B cell (primary cell): ENCODE measurements at regions not wholly inside any gene's neighbourhood (a gene's known extent, or its start where the extent isn't known, plus 50 kb on each side); places are given as distances from the start of the nearest gene placed in this dataset.

ENCODE experiments used
- ATAC-seq: fragments of 200-7000 bp; cut with Tn5 transposase; one replicate; pipeline ENCODE4 v1.10.0; 2021; ENCODE audit warnings: low read depth, mild to moderate bottlenecking, moderate number of reproducible peaks, moderate library complexity
- CTCF ChIA-PET: fragments of 350-600 bp; sonication (Branson Sonifier 250); formaldehyde crosslinking; loops from one replicate; lab custom pipeline; 2021; ENCODE audit warnings: antibody characterized with exemption, inconsistent platforms; lab: Charles Lee
- POLR2A ChIA-PET: fragments of 350-600 bp; sonication (Branson Sonifier 250); formaldehyde crosslinking; loops from one replicate; lab custom pipeline; 2021; ENCODE audit warnings: antibody characterized with exemption; lab: Charles Lee
- DNase-seq: peaks from one replicate; pipeline ENCODE4 v3.0.0; 2013
- H2AFZ ChIP-seq: 2 replicates; pipeline ENCODE4 v1.6.1; 2012; ENCODE audit warnings: mild to moderate bottlenecking, low read depth, low read length; ENCODE audit not compliant: insufficient read depth, poor library complexity, severe bottlenecking
- H3K27ac ChIP-seq, 2 donors: 1 replicate in 1 of 2; 2 replicates in 1 of 2; pipeline ENCODE4 v1.5.1; 2012 to 2013; ENCODE audit warnings: low read length in 2 of 2, mild to moderate bottlenecking in 2 of 2, moderate library complexity in 1 of 2
- H3K27me3 ChIP-seq, 4 experiments: fragments of 200-600 bp in 1 of 4; sonication (generic) in 1 of 4; replicated peaks in 1 of 4; 1 replicate in 2 of 4; 2 replicates in 2 of 4; pipeline versions ENCODE4 v1.6.1 to v1.7.0; 2013 to 2016; ENCODE audit warnings: low read length in 3 of 4, mild to moderate bottlenecking in 2 of 4, mixed read lengths in 1 of 4, moderate library complexity in 1 of 4; ENCODE audit not compliant: insufficient read depth in 4 of 4, control insufficient read depth in 3 of 4; ENCODE audit errors: control extremely low read depth in 1 of 4
- H3K36me3 ChIP-seq, 2 experiments: replicated peaks in 1 of 2; 1 replicate in 1 of 2; 2 replicates in 1 of 2; pipeline versions ENCODE4 v1.6.1 to v1.7.1; 2013; ENCODE audit warnings: low read length in 1 of 2; ENCODE audit not compliant: insufficient read depth in 2 of 2, control insufficient read depth in 1 of 2; ENCODE audit errors: control extremely low read depth in 1 of 2, extremely low read depth in 1 of 2
- H3K4me1 ChIP-seq, 2 donors: fragments of 200-600 bp in 1 of 2; sonication (generic) in 1 of 2; 1 replicate in 1 of 2; 2 replicates in 1 of 2; pipeline versions ENCODE4 v1.5.1 to v1.6.1; 2013 to 2017; ENCODE audit warnings: low read length in 2 of 2; ENCODE audit not compliant: control insufficient read depth in 2 of 2, insufficient read depth in 2 of 2
- H3K4me2 ChIP-seq: replicated peaks from 2 replicates; pipeline ENCODE3; 2012; ENCODE audit warnings: mild to moderate bottlenecking, low read depth, low read length; ENCODE audit not compliant: poor library complexity, severe bottlenecking
- H3K4me3 ChIP-seq, 5 experiments: fragments of 200-600 bp in 1 of 5; sonication (generic) in 1 of 5; 1 replicate in 3 of 5; 2 replicates in 2 of 5; pipeline versions ENCODE4 v1.5.1 to v1.7.0; 2011 to 2016; ENCODE audit warnings: low read length in 4 of 5, mild to moderate bottlenecking in 4 of 5, low read depth in 2 of 5, control low read depth in 1 of 5, moderate library complexity in 1 of 5; ENCODE audit not compliant: insufficient read depth in 1 of 5; ENCODE audit errors: control extremely low read depth in 1 of 5, extremely low read depth in 1 of 5
- H3K79me2 ChIP-seq: fragments of 200-600 bp; sonication (generic); one replicate; pipeline ENCODE4 v1.6.0; 2016; ENCODE audit warnings: low read length; ENCODE audit not compliant: control insufficient read depth, insufficient read depth
- H3K9ac ChIP-seq: fragments of 200-600 bp; sonication (generic); 2 replicates; pipeline ENCODE4 v1.6.1; 2017; ENCODE audit warnings: mild to moderate bottlenecking, low read length, moderate library complexity
- H3K9me3 ChIP-seq, 3 donors: one replicate each; pipeline versions ENCODE4 v1.6.1 to v1.7.1; 2013; ENCODE audit warnings: low read length in 2 of 3; ENCODE audit not compliant: control insufficient read depth in 2 of 3, insufficient read depth in 1 of 3; ENCODE audit errors: control extremely low read depth in 1 of 3
- H4K20me1 ChIP-seq: 2 replicates; pipeline ENCODE4 v1.6.0; 2012; ENCODE audit warnings: mild to moderate bottlenecking, low read length; ENCODE audit not compliant: insufficient read depth, control insufficient read depth, poor library complexity, severe bottlenecking
- H3K27ac Mint-ChIP-seq: one replicate; pipeline ENCODE4 v1.8.0; 2021; ENCODE audit warnings: mixed read lengths
- H3K27me3 Mint-ChIP-seq: one replicate; pipeline ENCODE4 v1.8.0; 2021; ENCODE audit warnings: mixed read lengths
- H3K4me1 Mint-ChIP-seq: one replicate; pipeline ENCODE4 v1.8.0; 2021; ENCODE audit warnings: mixed read lengths
- H3K4me3 Mint-ChIP-seq: one replicate; pipeline ENCODE4 v1.8.0; 2021; ENCODE audit warnings: mixed read lengths
- H3K9me3 Mint-ChIP-seq: one replicate; pipeline ENCODE4 v1.8.0; 2022; ENCODE audit warnings: mixed read lengths; ENCODE audit not compliant: insufficient read depth
- EZH2 ChIP-seq: IDR thresholded peaks from 2 replicates; pipeline ENCODE4 v1.6.1; 2012; ENCODE audit warnings: borderline replicate concordance, low read depth, mild to moderate bottlenecking, moderate library complexity, low read length; ENCODE audit not compliant: insufficient read depth, poor library complexity, severe bottlenecking
- WGBS: methylation state at CpG from one replicate; pipeline ENCODE4 v1.1.5; 2013; ENCODE audit warnings: missing lambda C conversion rate; ENCODE audit not compliant: insufficient coverage; 5-methylcytosine and 5-hydroxymethylcytosine counted together
- intact Hi-C: fragments of 100-400 bp; cut with micrococcal nuclease; formaldehyde crosslinking; loops from one replicate; pipeline ENCODE4 v1.10.0; 2022
- TF ChIP-seq, protein P1 (sequence below): fragments of 200-600 bp; IDR thresholded peaks from one replicate; pipeline ENCODE4 v1.8.0; 2022; ENCODE audit warnings: antibody characterized with exemption, mild to moderate bottlenecking

DNA sequence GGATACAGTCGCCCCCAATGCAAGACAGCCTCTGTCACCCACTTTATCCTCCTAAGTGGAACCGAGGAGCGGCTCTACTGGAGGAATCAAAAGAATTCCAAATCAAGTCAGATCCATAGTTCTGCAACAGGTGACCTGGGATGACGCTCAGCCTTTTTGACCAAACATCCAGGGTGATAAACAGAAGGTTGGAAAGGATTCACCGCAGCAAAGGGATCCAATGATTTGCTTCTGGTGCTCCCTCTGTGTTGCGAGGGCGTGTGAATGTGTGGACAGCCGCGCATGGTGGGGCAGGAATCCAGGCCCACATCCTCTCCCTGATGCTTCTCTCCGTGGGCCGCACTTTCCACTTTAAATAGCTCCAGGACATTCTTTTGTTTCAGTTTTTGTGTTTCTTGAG lies 116.8 kb upstream of the CDH4 start:
- POLR2A ChIA-PET: no interaction called here
- Mint-ChIP-seq H3K4me1 (no peaks in the 10 kb centered on the region), H3K27me3 (no peaks in the 10 kb centered on the region), H3K27ac (no peak overlapping the region), H3K4me3 (no peak overlapping the region), H3K9me3 (peaks cover 2% of the 10 kb centered on the region)
- no peaks in the 10 kb centered on the region for H3K4me1 ChIP-seq
- no peaks in the 10 kb centered on the region for H3K36me3 ChIP-seq
- 91% methylated on average over 7 of the region's 11 CpGs for WGBS
- H3K4me2 ChIP-seq: no peak overlapping the region
- no peaks in the 10 kb centered on the region for H4K20me1 ChIP-seq
- intact Hi-C loops: no loop called here
- CTCF ChIA-PET: no interaction called here
- H2AFZ ChIP-seq: no peak overlapping the region
- TF ChIP-seq, protein P1, sequence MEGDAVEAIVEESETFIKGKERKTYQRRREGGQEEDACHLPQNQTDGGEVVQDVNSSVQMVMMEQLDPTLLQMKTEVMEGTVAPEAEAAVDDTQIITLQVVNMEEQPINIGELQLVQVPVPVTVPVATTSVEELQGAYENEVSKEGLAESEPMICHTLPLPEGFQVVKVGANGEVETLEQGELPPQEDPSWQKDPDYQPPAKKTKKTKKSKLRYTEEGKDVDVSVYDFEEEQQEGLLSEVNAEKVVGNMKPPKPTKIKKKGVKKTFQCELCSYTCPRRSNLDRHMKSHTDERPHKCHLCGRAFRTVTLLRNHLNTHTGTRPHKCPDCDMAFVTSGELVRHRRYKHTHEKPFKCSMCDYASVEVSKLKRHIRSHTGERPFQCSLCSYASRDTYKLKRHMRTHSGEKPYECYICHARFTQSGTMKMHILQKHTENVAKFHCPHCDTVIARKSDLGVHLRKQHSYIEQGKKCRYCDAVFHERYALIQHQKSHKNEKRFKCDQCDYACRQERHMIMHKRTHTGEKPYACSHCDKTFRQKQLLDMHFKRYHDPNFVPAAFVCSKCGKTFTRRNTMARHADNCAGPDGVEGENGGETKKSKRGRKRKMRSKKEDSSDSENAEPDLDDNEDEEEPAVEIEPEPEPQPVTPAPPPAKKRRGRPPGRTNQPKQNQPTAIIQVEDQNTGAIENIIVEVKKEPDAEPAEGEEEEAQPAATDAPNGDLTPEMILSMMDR: no peak
- no peak for TF ChIP-seq EZH2
- H3K27me3 ChIP-seq: no peaks in the 10 kb centered on the region
- no peak for DNase-seq
- no peak overlapping the region for H3K4me3 ChIP-seq
- no peak for ATAC-seq
- H3K9ac ChIP-seq: no peak overlapping the region
- no peaks in the 10 kb centered on the region for H3K79me2 ChIP-seq
- H3K9me3 ChIP-seq: peaks cover 0 to 8% (median 0%) of the 10 kb centered on the region in 3 donors
- H3K27ac ChIP-seq: no peak overlapping the region

GRCh38 chr20:61135968-61136367 lies 116.1 kb upstream of the CDH4 start:
- no peaks in the 10 kb centered on the region for H3K27me3 Mint-ChIP-seq
- 52% methylated on average over 15 of the region's 15 CpGs for WGBS
- intact Hi-C loops: no loop called here

More at GRCh38 chr20:61135968-61136367, 116.1 kb upstream of the CDH4 start:
- DNase-seq (no peak), ATAC-seq (no peak)
- no peak overlapping the region for H3K4me3 Mint-ChIP-seq
- H4K20me1 ChIP-seq: no peaks in the 10 kb centered on the region
- ChIA-PET POLR2A (no interaction called here), CTCF (no interaction called here)
- H3K79me2 ChIP-seq: no peaks in the 10 kb centered on the region
- no peaks in the 10 kb centered on the region for H3K4me1 ChIP-seq
- no peak overlapping the region for H3K27ac Mint-ChIP-seq
- no peaks in the 10 kb centered on the region for H3K36me3 ChIP-seq
- H3K4me1 Mint-ChIP-seq: no peaks in the 10 kb centered on the region
- TF ChIP-seq, protein P1: no peak
- TF ChIP-seq EZH2: no peak
- peaks cover 0 to 11% (median 0%) of the 10 kb centered on the region in 3 donors for H3K9me3 ChIP-seq
- H3K4me2 ChIP-seq: no peak overlapping the region
- H3K4me3 ChIP-seq: no peak overlapping the region
- H3K27ac ChIP-seq: no peak overlapping the region
- no peak overlapping the region for H3K9ac ChIP-seq
- peaks cover 2% of the 10 kb centered on the region for H3K9me3 Mint-ChIP-seq
- H3K27me3 ChIP-seq: no peaks in the 10 kb centered on the region
- H2AFZ ChIP-seq: no peak overlapping the region
